Endothelial cell (in vitro differentiated cells): ENCODE measurements at regions not wholly inside any gene's neighbourhood (a gene's known extent, or its start where the extent isn't known, plus 50 kb on each side); places are given as distances from the start of the nearest gene placed in this dataset.

Experiments
- DNase-seq: peaks from one replicate; pipeline ENCODE4 v3.0.0; 2021; ENCODE audit warnings: low spot score
- H3K27ac Mint-ChIP-seq: one replicate; pipeline ENCODE4 v1.8.0; 2021; ENCODE audit warnings: mixed read lengths, inconsistent platforms; ENCODE audit not compliant: unreplicated experiment
- H3K27me3 Mint-ChIP-seq: one replicate; pipeline ENCODE4 v1.8.0; 2021; ENCODE audit warnings: mild to moderate bottlenecking, moderate library complexity, mixed read lengths, inconsistent platforms; ENCODE audit not compliant: unreplicated experiment
- H3K36me3 Mint-ChIP-seq: one replicate; pipeline ENCODE4 v1.8.0; 2021; ENCODE audit warnings: mild to moderate bottlenecking, low read depth, mixed read lengths, inconsistent platforms; ENCODE audit not compliant: unreplicated experiment
- H3K4me1 Mint-ChIP-seq: one replicate; pipeline ENCODE4 v1.8.0; 2021; ENCODE audit warnings: mild to moderate bottlenecking, mixed read lengths, inconsistent platforms; ENCODE audit not compliant: unreplicated experiment
- H3K4me3 Mint-ChIP-seq: one replicate; pipeline ENCODE4 v1.8.0; 2021; ENCODE audit warnings: mild to moderate bottlenecking, mixed read lengths, inconsistent platforms; ENCODE audit not compliant: unreplicated experiment
- H3K9me3 Mint-ChIP-seq: one replicate; pipeline ENCODE4 v1.8.0; 2021; ENCODE audit warnings: mixed read lengths, inconsistent platforms; ENCODE audit not compliant: unreplicated experiment
- TF ChIP-seq, protein P1 (sequence below): fragments of 200-600 bp; sonication (generic); IDR thresholded peaks from one replicate; pipeline ENCODE4 v1.5.0; 2021; ENCODE audit warnings: antibody characterized with exemption; ENCODE audit not compliant: unreplicated experiment

DNA sequence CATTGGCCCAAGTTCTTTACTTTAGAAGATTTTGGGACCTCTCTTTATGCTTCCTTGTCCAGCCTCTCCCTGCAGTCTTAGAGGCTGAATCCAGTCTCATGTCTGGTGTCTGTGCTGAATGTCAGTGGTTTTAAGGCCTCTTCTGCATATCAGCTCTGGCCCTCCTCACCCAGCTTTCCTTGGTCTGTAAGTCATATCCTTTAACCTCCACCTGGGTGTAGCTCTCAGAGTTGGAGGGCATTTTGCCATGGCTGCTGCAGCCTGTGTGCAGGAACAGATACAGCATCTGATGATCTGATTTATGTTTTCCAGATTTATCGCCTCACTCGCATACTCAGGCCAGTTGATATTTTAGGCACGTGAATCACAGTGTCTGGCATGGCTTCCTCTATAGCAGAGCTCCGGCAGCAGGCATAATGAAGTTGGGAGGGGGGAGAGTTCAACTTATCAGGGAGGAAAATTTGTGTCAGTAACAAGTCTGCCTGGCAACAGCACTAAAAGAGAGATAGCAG is 335.0 kb downstream of the PCNX1 start:
- Mint-ChIP-seq H3K27ac (no peak overlapping the region), H3K36me3 (peaks cover 6% of the 10 kb centered on the region), H3K9me3 (no peaks in the 10 kb centered on the region), H3K27me3 (peaks cover 3% of the 10 kb centered on the region), H3K4me3 (no peak overlapping the region), H3K4me1 (peaks cover 17% of the 10 kb centered on the region)
- DNase-seq = no peak
- TF ChIP-seq, protein P1, sequence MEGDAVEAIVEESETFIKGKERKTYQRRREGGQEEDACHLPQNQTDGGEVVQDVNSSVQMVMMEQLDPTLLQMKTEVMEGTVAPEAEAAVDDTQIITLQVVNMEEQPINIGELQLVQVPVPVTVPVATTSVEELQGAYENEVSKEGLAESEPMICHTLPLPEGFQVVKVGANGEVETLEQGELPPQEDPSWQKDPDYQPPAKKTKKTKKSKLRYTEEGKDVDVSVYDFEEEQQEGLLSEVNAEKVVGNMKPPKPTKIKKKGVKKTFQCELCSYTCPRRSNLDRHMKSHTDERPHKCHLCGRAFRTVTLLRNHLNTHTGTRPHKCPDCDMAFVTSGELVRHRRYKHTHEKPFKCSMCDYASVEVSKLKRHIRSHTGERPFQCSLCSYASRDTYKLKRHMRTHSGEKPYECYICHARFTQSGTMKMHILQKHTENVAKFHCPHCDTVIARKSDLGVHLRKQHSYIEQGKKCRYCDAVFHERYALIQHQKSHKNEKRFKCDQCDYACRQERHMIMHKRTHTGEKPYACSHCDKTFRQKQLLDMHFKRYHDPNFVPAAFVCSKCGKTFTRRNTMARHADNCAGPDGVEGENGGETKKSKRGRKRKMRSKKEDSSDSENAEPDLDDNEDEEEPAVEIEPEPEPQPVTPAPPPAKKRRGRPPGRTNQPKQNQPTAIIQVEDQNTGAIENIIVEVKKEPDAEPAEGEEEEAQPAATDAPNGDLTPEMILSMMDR = no peak

DNA sequence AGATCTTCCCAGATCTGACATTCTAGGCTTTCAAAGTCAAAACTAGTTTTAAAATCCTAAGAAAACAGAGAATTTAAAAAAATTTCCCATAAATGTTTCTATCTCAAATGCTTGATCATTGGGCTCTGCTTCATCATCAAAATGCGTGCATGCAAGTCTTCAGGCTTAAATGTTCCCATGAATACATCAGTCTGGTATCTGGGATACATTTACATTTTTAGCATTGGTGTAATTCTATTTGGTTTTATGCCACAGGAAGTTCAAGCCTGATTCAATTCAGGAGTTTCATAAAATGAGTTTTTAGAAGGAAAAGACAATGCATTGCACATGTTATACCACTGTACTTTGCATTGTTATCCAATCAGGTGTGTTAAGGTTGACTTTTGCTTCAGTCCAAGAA is 336.4 kb downstream of the PCNX1 start:
- no peak overlapping the region for H3K27ac Mint-ChIP-seq

DNA sequence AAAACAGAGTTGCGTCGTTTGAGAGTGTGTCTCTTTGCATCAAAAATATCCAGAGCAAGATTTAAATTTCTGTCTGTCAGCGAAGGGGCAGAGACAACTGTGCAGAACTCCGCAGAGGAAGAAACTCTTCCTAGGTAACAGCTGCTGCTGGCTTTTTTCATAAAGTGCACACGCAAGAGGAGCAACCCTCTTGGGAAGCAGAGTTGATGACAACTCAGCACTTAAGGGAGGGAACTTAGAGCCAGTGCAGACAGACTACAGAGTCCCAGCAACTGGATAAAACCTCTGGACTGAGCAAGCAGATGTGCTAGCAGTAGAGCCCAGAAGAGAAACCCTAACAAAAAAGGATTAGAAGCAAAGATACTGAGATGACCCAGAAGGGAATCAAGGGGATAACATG is 337.1 kb downstream of the PCNX1 start:
- peaks cover 10% of the 10 kb centered on the region for H3K36me3 Mint-ChIP-seq
- TF ChIP-seq, protein P1 = no peak
- H3K9me3 Mint-ChIP-seq = no peaks in the 10 kb centered on the region
- H3K4me1 Mint-ChIP-seq = peaks cover 19% of the 10 kb centered on the region
- H3K27ac Mint-ChIP-seq = no peak overlapping the region
- no peak overlapping the region for H3K4me3 Mint-ChIP-seq
- peaks cover 3% of the 10 kb centered on the region for H3K27me3 Mint-ChIP-seq
- DNase-seq = no peak

More for the DNA sequence above, 336.4 kb downstream of the PCNX1 start:
- Mint-ChIP-seq H3K36me3 (peaks cover 10% of the 10 kb centered on the region), H3K4me1 (peaks cover 19% of the 10 kb centered on the region), H3K9me3 (no peaks in the 10 kb centered on the region), H3K27me3 (peaks cover 3% of the 10 kb centered on the region), H3K4me3 (no peak overlapping the region)
- no peak for DNase-seq
- TF ChIP-seq, protein P1 = no peak

DNA sequence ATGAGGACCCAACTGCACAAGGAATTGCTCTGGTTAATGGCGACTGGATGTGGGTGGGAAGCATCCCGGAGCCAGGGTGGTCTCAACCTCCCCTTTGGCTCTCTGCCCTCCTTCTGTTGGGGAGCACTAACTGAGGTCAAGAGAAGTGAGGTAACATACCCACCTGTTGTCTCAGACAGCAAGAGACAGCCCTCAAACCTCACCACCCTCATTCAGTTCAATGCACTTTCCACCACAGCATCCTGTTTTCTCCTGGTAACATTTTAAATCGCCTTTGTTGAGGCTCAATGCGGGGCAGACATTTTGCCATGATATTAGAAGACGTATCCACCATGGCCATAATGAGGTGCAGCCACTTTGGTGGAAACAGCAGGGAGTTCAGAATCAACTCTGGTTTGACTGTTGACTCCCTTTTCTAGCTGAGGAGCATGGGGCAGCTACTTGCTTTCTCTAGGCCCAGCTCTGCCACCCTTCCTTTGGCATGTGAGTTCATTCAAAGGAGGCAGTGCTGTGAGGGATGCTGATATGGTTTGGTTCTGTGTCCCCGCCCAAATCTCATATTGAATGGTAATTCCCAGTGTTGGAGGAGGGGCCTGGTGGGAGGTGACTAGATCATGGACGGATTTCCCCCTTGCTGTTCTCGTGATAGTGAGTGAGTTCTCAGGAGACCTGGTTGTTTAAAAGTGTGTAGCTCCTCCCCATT is 338.6 kb downstream of the PCNX1 start:
- Mint-ChIP-seq H3K27ac (no peak overlapping the region), H3K9me3 (no peaks in the 10 kb centered on the region), H3K4me1 (peaks cover 16% of the 10 kb centered on the region), H3K4me3 (no peak overlapping the region), H3K27me3 (peaks cover 3% of the 10 kb centered on the region), H3K36me3 (peaks cover 10% of the 10 kb centered on the region)
- TF ChIP-seq, protein P1 = no peak
- no peak for DNase-seq

DNA sequence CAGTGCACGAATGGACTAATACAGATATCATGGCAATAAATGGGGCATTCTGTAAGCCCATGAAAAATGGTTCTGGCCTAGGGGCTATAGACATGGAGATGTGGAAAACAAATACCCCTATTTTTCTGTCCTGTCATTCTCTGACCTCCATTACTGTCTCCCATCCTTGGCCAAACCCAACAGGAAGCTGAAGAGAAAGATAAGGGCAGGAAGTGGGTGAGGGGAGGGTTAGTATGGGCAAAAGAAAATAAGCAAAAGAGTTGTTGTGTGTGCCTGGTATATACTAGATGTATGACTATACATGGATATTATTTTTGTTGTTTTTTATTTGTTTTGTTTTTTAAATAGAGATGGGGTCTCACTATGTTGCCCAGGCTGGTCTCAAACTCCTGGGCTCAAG is 339.3 kb downstream of the PCNX1 start:
- DNase-seq = no peak
- Mint-ChIP-seq H3K9me3 (no peaks in the 10 kb centered on the region), H3K36me3 (peaks cover 10% of the 10 kb centered on the region), H3K27ac (peak overlapping the region; percentile 67), H3K4me3 (no peak overlapping the region), H3K4me1 (peaks cover 16% of the 10 kb centered on the region), H3K27me3 (peaks cover 3% of the 10 kb centered on the region)
- TF ChIP-seq, protein P1 = no peak
